Activated CD8-positive, alpha-beta memory T cell treated with anti-CD3 and anti-CD28 coated beads, Interleukin-2, amount 50 U/mL, for 24 hours (primary cell): ENCODE measurements at regions not wholly inside any gene's neighbourhood (a gene's known extent, or its start where the extent isn't known, plus 50 kb on each side); places are given as distances from the start of the nearest gene placed in this dataset.
"Not testable (repeated sequence)": the region's sequence is repeated elsewhere in the genome, so short reads cannot be mapped to it uniquely, and the experiment has no call there.

Experiments used
- DNase-seq: peaks from one replicate; pipeline ENCODE4 v3.0.0-alpha.2; 2020; ENCODE audit errors: extremely low read depth

DNA sequence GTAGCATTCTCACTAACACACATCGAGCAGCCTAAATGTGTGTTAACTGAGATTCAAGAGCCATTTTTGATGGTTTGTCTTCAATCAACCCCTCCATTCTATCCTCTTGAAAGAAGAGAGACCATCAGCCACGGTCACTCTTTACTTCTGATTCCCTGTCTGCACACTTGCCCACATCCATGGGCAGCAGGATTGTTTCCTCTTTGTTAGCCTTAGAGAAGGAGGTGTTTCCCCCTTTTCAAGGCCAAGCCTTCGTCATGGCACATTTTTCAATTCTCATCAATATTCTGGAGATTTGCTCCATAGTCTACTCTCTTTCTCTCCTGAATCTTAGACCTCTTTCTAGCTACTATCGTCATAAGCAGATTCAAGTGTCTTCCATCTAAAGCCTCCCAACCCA, 522.4 kb upstream of the NAALADL2 start:
- no peak for DNase-seq

DNA sequence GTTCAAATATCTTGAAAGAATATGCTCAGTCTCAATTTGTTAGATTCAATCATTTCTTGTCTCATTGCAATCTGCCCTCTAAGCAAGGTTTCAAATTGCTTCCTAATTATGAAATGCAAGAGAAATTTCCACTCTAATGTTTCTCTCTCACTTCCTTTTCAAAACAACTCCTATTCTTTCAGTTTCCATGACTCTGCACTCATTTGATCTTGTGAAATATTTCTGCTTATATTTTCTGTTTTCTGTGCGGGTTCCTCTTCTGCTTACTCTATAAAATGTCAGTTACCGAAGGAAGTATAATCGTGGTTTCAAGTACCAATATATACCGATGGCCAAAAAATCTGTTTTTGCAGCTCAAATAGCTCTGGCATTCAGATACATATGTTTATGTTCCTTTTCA, 521.9 kb upstream of the NAALADL2 start:
- DNase-seq, result no peak

DNA sequence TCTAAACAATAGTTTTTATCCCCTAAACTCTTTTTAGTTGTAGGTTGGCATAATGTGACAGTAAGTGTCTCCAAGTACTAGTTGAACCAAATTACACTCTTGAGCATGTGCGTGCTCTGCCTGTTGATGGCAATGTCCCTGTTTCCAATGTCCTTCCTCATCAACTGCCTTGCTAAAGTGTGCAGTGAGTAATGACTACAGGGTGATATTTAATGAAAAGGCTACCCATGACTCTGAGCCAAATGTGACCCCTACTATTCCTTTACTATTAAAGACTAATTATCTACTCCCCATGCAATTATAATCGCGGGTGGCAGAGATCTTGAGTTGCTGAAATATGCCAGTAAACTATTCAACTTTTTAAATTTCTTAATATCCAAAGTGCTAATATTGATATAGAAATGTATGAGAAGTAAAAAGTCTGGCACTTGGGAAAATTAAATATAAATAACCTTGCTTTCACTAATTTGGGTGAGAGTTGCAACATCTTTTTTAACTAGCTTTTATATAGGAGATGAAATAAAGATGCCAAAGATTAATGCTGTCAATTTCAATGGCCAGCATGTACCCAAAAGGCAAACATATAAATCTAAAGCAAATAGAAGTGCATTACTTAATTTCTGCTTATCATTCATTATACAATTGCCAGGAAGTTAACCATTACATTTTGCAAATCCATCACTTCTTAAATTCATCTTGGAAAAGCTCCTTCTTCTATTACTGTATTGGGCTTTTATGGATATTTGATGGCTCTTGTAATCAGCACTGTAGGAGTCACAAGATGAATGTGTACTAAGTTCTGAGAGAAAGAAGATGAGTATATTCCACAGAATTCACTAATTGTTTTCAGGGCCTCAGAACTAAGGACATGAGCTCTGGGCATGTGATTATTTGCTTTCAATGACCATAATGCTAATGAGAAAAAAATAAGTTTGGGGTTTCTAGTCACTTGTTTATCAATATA, 518.2 kb upstream of the NAALADL2 start:
- no peak for DNase-seq

DNA sequence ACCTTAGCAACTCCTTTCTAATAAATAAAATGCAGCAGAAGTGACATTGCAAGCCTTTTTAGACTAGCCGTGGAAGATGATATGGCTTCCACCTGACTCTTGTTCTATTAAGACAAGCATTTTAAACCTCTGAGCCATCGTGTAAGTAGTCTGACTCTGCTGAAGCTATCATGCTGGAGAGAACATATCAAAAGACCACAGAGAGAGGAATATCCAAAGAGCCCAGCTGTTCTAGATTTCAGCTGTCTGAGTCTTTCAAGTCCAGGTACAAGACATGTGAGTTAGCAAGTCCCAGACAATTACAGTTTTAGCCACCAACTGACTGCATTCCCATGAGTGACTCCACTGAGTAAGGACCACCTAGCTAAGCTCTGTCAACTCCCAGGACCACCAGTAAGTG, 517.0 kb upstream of the NAALADL2 start:
- DNase-seq, result no peak

DNA sequence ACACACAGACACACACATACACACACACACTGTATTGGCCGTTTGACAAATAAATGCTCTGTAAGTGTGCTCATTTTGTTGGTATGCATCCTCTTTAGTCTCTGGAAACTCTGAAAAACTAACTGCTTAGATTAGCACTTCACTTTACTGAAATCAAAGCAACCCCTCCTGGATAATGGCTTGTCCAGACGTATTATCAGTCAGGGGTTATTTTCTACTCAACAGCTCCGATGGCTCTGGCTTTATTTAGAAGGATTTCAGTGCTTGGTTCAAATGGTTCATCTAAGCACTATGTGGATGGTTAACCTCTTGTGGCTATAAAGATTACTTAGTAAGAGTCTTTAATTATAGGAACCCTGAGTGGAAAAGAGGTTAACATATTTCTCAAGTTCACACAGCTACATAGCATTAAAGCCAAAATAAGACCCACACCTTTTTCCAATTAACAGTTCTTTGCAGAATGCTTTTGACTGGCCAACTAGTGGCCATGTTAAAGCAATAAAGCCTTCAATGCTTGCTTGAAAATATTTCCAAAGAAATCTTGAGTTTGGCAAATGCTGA, 516.1 kb upstream of the NAALADL2 start:
- no peak for DNase-seq

DNA sequence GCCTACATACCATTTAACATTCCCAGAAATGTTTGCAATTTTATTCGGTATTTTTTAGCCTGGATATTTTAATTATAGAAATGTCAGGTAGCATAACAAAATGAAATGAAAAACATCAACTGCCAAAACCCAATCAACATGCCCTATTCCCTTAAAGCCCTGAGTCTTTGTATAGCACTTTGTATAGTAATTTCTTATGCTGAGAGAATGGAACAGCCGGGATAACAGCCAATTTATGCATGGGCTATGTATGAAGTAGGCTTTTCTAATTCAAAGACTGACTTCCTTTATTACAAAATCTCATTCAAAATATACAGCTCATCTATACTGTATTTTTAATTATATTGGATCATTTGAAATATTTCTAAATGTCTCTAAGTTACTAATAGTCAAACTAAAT, 513.0 kb upstream of the NAALADL2 start:
- DNase-seq, result no peak

DNA sequence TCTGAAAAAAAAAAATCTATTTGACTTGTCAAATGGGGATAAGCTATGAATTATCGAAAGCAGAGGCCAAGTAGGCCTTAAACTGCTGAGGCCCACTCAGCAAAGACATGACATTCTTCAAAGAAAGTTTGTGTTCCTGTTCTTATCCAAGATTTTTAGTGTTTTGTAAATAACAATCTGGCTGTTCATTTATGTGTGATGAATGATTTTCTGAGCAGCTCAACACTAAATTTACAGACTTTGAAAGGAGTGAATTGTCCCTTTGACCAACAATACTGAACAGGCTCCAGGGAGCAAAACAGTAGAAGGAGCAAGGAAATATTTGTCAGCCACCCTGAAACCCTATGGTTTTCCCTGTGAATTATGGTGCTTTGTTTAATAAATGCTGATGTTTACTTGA, 512.6 kb upstream of the NAALADL2 start:
- no peak for DNase-seq

DNA sequence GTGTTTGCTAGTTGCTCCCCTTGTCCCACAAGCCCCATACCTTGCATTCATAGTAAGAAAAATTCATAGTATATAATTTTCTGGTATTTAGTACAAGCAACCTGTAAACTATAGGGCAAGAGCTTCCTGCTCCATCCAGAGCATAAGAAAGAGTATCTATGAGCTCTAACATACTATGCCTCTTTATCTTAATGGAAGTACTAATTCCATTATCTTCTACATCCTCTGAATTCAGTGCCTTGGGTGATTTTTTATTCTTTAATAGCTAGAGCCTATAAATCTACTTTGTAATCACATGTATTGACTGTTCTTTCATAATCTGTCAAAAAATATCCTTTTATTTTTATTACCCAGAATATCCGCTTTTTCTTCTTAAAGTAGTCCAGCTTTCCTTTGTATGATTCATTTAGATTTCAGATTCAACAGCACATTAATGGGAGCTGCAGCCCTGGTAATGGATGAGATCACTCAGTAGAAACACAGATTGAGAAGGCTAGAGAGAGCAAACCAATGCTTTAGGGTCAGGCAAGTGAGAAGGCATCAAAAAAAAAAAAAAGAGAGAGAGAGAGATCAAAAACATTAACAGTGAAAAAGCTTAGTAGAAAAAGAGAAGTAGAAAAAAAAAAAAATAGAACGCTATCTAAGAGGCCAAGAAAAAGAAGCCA, 511.5 kb upstream of the NAALADL2 start:
- no peak for DNase-seq

DNA sequence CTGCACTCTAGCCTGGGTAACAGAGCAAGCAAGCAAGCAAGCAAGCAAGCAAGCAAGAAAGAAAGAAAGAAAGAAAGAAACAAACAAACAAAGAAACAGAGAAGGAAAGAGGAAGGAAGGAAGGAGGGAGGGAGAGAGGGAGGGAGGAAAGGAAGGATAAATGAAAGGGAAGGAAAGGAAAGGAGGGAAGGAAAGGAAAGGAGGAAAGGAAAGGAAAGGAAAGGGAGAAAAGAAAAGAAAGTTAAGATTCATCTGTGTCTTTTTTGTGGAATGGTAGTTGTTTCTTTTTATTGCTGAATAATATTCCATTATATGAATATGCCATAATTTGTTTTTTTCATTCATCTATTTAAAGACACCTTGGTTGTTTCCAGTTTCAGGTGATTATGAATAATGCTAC, 506.9 kb upstream of the NAALADL2 start:
- DNase-seq, result no peak

DNA sequence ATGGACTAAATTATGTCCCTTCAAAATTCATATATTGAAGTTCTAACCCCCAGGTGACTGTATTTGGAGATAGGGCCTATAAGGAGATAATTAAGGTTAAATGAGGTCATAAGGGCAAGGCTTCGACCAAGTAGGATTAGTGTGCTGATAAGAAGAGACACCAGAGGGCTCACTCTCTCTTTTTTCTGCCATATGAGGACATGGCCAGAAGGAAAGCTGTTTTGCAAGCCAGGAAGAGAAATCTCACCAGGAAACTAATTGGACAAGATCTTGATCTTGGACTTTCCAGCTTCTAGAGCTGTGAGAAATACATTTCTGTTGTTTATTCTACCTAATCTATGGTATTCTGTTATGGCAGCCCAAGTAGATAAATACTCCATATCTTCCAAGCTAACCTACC, 503.6 kb upstream of the NAALADL2 start:
- DNase-seq, result no peak

DNA sequence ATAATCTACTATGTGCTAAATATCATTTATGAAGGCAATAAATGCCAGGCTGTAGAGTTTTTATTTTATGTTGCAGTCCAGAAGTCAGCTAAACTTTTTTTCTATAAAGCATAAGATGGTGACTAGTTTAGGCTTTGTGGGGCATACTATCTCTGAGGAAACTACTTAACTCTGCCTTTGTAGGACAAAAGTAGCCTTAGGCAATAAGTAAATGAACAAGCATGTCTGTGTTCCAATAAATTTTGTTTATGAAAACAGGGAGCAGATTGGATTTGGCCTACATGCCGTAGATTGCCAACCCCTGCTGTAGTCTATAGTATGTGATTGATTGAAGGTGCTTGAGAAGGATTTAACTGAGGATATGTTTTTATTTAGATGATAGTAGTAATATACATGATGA, 502.5 kb upstream of the NAALADL2 start:
- DNase-seq, result no peak

DNA sequence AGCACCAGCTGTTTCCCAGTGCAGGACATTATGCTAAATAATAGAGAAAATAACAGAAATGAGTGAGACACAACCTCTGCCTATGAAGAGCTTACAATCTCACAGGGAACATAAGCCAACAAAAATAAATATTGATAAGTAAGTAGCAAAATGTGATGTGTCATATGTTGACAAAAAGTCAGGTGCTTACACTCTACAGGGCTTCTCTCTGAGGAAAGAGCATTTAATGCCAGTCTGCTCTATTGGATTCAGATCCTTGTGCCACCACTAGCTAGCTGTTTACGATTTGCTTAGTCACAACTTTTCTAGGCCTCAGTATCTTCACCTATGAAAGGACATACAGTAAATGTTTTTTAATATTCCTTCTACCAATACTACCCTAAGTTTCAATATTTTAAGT, 500.9 kb upstream of the NAALADL2 start:
- DNase-seq, result no peak

DNA sequence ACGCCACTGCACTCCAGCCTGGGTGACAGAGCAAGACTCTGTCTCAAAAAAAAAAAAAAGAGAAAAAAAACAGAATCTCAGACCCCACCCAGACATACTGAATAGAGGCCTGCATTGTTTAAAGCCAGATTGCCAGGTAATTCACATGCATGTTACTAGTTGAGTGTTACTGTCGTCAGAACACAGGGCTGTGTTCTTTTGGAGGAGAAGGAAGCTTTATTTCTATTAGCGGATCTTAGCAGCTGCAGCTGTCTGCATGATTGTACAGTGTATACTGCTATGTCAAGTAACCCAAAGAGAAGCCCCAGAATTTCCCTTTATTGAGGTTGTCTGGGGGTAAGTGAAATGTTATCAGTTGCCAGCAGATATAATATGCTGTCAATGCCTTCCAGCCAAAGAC, 496.6 kb upstream of the NAALADL2 start:
- no peak for DNase-seq

DNA sequence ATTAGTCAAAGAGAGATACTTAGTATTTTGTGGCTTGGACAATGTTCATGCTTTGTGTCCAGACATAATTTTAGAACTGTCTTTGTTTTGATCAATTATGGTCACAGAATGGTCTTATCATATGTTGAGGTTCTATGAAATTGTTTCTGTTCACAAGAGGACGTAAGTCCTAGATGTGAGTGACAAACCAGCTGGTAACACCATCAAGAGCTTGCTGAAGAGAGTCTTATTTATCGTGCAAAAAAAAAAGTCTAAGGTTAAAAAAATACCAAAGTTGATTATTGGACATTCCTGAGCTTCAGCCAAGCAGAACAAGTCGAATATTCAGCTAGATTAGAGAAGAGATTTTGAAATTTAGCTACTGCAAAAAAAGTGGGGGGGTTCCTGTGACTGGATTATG, 495.9 kb upstream of the NAALADL2 start:
- DNase-seq, result no peak

DNA sequence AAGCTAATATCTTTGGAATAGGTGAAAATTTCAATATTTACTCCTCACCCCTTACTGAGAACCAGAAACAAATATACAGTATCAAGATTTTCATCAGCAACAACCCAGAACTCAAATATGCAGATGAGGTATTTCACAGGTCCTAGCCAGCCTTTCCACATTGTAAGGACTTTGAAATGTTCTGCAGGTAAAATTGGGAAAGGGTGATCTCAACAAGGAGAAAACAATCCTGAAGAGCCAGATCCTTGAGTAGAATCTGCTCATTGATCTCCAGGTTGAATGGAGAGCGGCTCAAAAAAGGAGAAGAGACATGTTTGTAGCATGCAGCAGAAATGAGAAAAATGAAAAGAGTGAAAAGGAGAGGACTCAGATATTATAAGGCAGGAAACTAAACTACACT, 493.3 kb upstream of the NAALADL2 start:
- DNase-seq, result no peak

DNA sequence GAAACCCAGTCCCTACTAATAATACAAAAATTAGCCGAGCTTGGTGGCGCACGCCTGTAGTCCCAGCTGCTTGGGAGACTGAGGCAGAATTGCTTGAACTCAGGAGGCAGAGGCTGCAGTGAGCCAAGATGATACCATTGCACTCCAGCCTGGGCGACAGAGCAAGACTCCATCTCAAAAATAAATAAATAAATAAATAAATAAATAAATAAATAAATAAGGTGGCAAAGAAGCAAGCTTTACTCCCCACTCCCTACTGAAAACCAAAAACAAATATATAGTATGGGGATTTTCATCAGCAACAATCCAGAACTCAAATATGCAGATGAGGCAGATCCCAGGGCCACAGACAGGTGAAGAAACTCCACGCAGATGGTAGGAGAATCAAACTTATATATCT, 492.2 kb upstream of the NAALADL2 start:
- DNase-seq, result not testable (repeated sequence)

DNA sequence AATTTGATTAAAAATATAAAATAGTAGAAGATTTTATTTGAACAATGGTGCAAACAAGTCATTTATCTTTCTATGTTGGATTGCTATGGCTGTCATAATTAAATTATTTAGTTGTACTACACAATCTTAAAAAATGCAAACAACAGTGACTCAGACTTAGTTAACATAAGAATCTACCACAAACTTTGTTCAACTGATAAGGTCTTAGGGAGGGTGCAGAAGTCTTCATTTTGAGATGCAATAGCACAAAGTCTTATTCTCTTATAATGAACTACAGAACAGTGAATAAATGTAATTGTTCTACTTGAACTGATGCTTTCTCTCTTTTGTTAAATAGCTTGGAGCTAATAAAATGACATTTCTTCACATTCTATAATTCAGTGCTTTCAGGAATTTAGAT, 482.8 kb upstream of the NAALADL2 start:
- no peak for DNase-seq

DNA sequence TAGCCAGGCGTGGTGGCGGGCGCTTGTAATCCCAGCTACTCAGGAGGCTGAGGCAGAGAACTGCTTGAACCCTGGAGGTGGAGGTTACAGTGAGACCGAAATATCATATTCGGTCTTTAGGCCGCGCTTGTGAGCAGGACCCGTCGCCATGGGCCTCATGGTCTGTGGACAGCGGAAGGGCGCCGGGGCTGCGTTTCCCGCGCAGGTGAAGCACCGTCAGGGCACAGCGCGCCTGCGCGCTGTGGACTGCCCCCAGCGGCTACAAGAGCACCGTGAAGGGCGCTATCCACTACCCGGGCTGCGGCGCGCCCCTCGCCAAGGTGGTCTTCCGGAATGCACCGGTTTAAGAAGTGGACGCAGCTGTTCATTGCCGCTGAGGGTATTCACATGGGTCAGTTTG, 482.0 kb upstream of the NAALADL2 start:
- DNase-seq, result no peak

DNA sequence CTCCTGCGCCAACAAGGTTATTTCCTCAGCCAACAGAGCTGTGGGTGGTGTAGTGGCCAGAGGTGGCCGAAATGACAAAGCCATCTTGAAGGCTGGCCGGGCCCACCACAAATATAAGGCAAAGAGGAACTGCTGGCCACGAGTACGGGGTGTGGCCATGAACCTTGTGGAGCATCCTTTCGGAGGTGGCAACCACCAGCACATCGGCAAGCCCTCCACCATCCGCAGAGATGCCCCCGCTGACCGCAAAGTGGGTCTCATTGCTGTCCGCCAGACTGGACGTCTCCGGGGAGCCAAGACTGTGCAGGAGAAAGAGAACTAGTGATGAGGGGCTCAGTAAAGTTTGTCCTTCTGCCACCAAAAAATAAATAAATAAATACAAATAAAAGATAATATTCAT, 481.4 kb upstream of the NAALADL2 start:
- no peak for DNase-seq

DNA sequence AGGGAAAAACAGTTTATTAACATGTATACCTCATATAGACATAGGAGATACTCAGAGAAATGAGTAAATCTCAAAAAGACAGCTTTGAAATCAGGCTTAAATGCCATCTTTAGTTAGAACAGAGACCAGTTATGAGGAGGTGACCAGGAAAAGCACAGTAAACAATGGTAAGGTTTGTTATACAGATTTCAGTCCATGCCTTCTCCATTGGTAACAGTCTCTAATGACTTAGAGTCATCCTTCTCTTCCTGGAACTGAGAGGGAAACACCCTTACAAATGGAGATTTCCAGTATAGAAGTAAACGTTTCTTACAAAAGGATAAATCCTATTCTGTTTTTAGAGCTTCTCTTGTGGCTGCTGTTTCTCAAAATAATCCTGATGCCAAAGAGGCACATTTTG, 476.3 kb upstream of the NAALADL2 start:
- DNase-seq, result no peak

DNA sequence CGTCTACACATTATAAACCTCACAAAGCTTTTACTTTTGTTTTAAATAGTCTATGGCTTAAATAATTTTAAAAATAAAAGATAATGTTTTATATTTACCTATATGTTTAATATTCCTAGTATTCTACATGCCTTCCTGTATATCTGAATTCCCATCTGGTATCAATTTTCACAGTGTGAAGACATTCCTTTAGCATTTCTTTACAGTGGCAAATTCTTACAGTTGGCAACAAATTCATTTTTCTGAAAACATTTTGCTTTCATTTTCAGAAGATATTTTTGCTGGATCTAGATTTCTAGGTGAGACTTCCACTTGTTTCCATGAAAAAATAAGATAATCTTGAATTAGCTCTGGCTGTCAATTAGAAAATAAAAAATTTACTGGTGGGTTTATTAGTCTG, 471.4 kb upstream of the NAALADL2 start:
- DNase-seq, result no peak

DNA sequence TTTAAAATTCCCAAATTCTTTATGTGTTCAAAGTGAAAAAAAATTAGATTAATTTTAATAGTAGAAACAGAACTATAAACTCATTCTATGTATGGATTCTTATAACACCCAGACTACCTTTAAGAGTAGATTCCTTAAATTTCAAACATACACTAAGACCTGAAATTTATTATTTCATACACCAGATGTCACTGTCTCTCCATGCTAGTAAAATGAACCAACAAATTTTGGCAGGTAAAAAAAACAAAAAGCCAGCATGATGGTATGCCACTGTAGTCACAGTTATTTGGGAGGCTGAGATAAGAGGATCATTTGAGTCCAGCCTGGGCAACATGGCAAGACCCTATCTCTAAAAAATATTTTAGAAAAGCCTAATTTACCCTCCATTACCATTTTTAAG, 461.3 kb upstream of the NAALADL2 start:
- no peak for DNase-seq

DNA sequence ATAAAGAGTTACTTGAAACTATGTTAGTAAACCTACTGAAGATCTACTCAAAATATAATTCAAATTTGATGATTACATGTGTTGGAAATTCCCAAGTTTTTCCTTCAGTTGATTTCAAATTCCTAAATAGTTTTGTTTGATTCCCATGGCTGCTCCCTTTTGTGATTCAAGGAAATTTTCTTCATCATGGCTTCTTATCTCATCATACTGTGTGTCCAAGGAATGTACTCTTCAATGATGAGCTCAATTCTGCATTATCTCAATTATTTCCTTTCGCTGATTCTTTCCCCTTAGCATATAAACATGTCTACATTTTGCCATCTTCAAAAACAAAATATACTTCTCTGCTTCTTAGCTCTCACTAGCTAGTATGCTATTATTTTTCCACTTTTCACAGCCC, 460.4 kb upstream of the NAALADL2 start:
- DNase-seq, result no peak
